GM18870 (cell line): ENCODE measurements at regions not wholly inside any gene's neighbourhood (a gene's known extent, or its start where the extent isn't known, plus 50 kb on each side); places are given as distances from the start of the nearest gene placed in this dataset.

Experiments used
- ATAC-seq: cut with Tn5 transposase; IDR thresholded peaks from one replicate; pipeline ENCODE4 v1.9.1; 2021; ENCODE audit warnings: moderate library complexity; ENCODE audit not compliant: unreplicated experiment

GRCh38 chr21:35770101-35770945 lies 290.0 kb downstream of the SETD4 start:
- ATAC-seq: no peak

GRCh38 chr21:35768187-35768586 lies 292.1 kb downstream of the SETD4 start:
- no peak for ATAC-seq

DNA sequence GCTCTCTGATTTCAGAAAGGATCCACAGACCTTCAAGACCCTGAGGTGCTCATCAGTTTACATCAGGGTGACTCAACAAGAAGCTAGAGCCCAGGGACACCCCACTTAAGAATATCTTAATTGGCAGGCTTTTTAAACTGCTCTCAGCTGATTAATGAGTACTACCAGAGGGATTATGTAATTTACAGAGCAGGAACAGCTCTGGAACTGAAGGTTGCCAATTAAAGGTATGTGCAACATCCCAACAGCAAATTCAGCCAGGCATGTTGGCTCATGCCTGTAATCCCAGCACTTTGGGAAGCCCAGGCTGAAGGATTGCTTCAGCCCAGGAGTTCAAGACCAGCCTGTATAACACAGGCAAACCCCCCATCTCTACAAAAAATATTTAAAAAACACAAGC lies 295.7 kb downstream of the SETD4 start:
- ATAC-seq: no peak

DNA sequence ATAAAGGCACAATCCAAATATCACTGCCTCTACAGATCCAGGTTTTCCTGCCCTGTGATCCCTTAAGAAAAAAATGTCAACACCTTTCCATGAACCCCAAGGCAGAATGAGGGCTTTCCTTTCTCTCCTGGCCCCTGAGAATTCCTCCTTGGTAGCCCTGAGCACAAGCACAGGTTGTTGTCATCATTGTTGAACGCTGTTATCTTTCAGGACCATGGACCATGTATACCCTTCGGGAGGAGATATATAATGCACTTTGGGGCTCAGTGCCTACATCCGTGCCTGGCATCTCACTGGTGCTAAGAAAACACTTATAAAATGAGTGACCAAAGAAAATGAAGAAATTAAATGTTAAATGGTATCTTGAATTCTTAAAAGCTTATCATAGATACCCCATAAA lies 296.2 kb downstream of the SETD4 start:
- no peak for ATAC-seq

- ATAC-seq: no peak
Observed at GRCh38 chr21:35754583-35754982, 305.7 kb downstream of the SETD4 start.

DNA sequence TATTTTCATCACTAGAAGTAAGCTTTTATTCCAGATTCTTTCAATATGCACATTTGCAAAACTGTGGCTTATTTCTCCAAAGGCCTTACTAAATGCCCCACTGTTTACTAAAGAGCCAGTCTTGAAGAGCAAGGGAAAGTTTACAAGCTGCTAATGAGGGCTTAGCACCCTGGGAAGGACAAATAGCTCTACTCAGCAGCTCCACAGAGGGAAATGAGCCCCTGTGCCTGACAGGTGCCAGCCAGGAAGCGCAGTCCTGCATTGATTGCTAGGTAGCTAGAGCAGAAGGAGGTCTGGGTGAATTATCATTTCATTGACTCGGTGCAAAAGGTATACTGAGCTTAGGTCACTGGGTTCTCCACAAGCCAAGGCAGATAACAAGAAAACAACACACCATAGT lies 307.0 kb downstream of the SETD4 start:
- no peak for ATAC-seq

GRCh38 chr21:35751171-35751570 lies 309.2 kb downstream of the SETD4 start:
- no peak for ATAC-seq

DNA sequence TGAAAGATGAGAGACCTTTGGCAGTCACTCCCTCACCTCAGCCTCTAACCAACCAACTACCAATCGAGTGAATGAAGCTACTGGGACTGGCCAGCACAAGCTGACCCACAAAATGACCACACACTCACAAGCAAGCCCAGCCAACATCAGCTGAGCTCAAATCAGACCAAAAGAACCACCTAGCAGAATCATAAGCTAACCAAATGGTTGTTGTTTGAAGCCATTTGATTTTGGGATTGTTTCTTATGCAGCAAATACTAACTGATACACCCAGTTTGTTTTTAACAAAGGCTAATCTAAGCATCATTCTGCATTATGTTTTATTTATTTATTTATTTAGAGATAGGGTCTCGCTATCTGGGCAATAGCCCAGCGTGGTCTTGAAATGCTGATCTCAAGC lies 310.4 kb downstream of the SETD4 start:
- ATAC-seq: no peak

GRCh38 chr21:35748678-35749314 lies 311.5 kb downstream of the SETD4 start:
- no peak for ATAC-seq

GRCh38 chr21:35743571-35743970 lies 316.8 kb downstream of the SETD4 start:
- no peak for ATAC-seq

- no peak for ATAC-seq
Observed at GRCh38 chr21:35738347-35738961, 321.9 kb downstream of the SETD4 start.

DNA sequence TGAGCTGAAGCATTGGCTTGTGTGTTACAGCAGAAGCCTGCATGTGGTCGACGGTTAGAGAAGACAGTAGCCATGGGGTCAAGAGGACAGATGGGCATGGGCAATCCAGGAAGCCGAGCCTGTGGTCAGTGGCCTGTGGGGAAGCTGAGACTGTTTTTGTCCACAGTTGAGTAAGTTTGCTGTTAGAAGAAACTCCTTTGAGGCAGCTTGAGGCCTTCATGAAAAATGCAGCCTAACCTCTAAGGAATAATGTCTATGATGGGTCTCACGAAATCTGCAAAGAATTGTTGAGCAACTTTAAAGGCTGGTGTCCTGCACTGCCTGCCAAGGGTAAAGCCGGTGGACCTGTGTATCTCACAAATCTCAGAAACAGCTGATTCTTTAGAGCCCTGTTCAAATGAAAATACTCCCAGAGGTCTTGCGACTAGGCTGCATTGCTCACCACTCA lies 322.4 kb downstream of the SETD4 start:
- no peak for ATAC-seq

DNA sequence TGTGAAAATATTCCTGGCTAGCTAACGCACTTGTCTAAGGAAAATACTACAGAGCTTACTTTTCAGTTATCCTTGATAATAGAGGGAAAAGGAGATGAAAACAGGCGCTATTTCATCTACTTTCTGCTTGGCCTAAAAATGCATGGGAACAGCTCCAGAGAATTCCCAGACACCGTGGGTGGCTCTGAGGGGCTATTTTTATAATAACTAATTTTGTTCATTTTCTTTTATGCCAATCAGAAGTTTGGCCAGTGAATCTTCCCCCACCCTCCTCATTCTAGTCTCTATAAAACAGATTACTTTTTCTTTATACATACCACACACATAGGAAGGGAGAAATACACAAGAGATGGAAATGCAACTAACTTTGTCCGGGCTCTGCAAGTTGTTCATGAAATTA lies 322.9 kb downstream of the SETD4 start:
- ATAC-seq: no peak

DNA sequence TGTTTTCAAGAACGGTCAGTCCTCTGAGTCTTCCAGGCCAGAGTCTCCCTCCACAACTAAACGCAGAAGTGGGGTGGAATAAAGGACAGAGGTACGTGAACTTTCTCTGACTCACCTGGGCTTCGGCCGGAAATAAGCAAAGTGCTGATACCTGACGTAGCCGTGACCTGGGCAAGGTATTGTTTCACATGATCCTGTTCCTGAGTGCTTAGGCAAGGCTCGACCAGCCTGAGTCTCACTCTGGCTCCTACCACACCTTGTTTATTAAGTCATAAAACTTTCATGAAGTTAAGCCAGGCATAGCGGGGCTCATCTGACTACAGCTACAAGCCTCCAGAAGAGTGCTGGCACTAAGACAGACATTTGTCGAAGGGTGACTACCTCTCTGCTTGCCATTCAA lies 327.5 kb downstream of the SETD4 start:
- ATAC-seq: no peak

GRCh38 chr21:35730325-35730724 lies 330.0 kb downstream of the SETD4 start:
- no peak for ATAC-seq

DNA sequence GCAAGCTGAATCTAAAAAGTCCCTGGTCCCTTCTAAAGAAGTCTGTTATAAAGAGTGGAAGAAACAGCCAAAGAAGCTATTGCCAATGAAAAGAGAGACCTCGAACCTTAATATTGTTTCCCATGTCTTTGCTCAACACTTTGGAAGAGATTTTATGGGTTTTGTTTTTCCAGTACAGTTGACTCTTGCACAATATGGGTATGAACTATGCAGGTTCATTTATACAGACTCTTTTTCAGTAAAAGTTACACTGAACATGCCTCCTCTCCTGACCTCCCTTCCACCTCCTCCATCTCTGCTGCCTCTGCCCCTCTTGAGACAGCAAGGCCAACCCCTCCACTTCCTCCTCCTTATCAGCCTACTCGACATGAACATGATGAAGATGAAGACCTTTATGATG lies 332.5 kb downstream of the SETD4 start:
- no peak for ATAC-seq

DNA sequence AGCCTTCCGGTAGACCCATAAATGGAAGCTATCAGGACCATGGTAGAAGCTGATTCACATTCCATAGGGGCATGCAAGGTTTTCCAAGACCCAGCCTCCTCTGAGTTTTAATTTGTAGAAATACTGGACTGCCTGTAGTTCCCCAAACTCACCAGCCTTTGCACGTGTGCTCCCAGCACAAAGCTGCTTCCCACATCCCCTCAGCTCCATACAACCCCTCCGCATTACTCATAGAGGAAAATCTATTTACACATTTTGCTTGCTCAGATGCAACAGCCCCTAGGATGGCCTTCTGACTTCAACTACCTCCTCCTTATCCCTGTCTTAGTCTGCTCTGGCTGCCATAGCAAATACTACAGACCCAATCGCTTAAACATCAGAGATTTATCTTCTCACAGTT lies 336.2 kb downstream of the SETD4 start:
- ATAC-seq: no peak

- no peak for ATAC-seq
Observed at GRCh38 chr21:35721701-35722100, 338.6 kb downstream of the SETD4 start.

- no peak for ATAC-seq
Observed at GRCh38 chr21:35720208-35720731, 340.1 kb downstream of the SETD4 start.

DNA sequence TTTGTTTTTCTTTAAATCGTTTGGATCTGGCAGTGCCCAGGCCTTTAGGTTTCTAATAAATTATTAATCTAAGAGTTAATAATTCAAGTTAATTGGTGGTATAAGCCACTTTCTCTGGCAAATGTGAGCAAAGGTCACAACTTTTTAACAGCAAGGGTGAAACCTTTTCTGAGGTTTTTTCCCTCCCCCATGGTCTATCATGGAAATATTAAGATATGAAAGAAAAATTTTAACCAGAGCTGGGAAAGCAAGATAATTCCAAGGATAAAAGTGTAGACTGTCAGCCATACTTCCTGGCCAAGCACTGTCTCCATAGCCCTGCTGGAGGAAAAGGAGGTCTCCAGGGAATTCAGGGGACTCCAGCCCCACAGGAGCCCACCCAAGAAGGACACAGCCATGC lies 341.2 kb downstream of the SETD4 start:
- no peak for ATAC-seq

DNA sequence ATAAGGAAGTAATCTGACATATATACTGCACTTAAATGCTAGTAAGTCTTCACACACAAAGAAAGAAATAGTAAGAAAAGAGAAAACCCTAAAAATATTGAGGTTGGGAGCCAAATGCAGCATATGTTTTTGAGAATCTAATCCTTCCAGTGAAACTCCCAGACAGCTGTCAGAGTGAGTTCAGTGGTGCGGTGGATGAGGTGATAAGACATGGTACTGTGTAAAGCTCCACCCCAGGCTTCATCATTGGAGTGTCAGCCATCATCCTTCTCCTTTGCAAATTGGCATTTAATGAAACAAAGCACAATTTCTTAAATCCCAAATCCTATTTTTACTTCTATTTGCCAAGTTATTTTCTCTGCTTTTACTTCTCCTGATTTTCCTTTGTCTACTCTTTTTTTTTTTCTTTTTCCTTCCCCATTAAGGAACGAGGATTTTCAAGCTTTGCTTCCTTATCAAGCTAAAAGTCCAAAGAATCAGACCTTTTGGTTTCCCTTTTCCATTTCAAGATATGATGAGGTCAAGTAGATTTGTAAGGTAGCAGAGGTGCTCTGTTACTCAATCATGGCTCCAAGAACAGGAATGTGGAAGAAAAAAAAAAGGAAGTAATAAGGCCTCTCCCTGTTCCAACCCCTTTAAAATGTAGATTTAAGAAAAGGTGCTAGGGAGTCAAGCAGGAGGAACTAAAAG lies 343.3 kb downstream of the SETD4 start:
- no peak for ATAC-seq
